ENCODE measurements at regions not wholly inside any gene's neighbourhood (a gene's known extent, or its start where the extent isn't known, plus 50 kb on each side); places are given as distances from the start of the nearest gene placed in this dataset.
"Not testable (repeated sequence)": the region's sequence is repeated elsewhere in the genome, so short reads cannot be mapped to it uniquely, and the experiment has no call there.

DNA sequence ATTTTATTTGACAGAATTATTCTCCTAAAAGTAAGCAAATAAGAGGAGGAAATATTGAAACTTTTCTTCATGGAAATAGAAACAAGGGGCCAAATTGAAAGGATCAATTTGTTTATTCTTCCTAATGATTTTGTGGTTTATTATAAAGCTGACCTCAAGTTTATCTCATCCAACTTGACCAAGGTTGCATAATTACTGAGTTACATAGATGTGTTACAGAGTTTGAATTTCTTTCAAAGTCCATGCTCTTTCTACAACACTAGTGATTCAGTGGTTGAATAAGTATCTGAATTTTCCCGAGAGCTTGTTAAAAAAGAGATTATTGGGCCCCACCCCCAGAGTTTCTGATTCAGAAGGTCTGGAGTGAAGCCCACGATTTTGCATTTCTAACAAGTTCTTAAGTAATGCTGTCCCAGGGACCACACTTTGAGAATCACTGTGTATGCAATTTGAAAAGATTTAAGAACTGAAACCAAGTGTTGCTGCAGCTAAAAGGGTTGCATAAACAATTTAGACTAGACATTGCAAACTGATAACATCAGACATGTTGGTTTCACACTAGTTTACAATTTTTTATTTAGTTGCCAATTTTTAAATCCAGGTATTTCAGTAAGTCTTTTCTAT is 485.7 kb upstream of the ANO5 start:
- intact Hi-C loops (cut with DNase I): no loop called here
- no peak for DNase-seq (ENCODE audit: low spot score)

DNA sequence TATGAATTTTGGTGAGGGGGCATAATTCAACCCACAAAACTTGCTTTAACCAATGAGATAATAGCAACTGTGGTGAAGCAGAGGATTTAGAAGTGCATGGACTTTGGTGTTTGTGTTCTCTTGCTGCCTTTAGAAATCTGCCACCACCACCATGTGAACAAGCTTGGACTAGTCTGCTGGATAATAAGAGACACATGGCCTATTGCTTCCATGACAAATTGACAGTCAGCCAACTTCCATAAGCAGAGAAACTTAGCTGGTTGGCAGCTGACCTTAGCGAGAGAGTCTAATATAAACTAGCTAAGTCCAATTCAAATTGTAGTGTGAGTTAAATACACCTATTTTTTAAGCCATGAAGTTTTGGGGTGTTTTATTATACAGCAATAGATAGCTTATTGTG is 482.1 kb upstream of the ANO5 start:
- intact Hi-C loops (cut with DNase I): no loop called here
- no peak for DNase-seq (ENCODE audit: low spot score)

DNA sequence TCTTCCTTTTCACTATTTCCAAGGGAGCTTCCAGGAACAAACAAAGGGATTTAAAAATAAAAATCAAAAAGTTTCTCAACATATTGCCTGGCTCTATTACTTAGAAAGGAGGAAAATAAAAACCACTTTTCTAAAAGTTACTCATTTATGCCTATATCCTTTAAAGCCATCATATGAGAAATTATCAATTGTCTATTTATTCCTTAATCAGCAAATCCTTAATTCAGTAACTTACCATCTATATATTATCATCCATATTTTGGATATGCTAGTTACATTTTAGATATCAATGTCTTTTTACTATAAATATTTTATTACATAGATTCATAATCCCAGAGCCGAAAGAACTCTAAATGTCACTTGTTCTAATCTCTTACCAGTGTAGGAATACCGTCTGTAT is 481.5 kb upstream of the ANO5 start:
- intact Hi-C loops (cut with DNase I): no loop called here
- DNase-seq (ENCODE audit: low spot score): no peak

DNA sequence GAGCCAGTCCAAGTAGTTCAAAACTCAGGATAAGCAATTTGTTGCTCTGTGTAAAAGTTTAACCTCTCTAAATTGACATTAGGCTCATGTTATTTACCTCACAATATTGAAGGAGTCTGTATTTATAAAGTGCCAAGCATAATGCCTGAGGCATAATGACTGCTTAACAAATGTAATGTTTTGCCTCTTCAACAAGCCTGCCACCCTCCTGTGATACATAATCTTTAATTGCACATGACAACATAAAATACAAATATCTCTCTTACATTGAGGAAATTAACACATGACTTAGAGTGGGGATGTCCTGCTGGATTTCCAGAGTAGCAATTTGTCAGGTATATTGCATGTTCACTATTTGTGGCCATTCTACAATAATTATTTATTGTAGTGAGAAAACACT is 469.2 kb upstream of the ANO5 start:
- intact Hi-C loops (cut with DNase I): no loop called here
- no peak for DNase-seq (ENCODE audit: low spot score)

DNA sequence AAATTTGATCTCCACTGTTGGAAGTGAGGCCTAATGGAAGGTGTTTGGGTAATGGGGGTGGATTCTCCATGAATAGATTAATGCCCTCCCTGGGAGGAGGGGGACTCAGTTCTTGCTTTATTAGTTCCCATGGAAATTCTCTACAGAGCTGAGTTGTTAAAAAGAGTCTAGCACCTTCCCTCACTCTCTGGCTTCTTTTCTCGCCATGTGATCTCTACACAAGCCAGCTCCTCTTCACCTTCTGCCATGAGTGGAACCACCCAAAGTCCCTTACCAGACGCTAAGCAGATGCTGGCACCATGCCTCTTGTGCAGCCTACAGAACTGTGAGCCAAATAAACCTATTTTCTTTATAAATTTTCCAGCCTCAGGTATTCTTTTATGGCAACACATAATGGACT is 465.8 kb upstream of the ANO5 start:
- intact Hi-C loops (cut with DNase I): no loop called here

DNA sequence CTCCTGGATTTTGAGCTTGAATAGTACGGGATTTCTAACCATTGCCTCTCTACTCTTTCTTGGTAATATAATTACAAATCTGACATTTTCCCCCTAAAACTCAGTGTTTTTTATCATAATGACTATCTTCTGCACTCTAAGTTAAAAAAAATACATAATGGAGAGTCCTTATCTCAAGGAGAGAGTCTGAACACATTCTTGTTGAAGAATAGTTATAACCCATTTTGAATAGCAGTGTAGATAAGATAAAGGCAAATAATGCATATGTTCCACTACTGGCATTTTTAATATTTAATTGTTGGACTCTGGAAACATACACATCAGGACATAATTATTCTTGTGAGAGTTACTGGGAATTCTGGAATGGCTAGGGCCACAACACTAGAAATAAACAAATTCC is 456.5 kb upstream of the ANO5 start:
- no peak for DNase-seq (ENCODE audit: low spot score)

More for the DNA sequence above, 465.8 kb upstream of the ANO5 start:
- DNase-seq (ENCODE audit: low spot score): no peak

DNA sequence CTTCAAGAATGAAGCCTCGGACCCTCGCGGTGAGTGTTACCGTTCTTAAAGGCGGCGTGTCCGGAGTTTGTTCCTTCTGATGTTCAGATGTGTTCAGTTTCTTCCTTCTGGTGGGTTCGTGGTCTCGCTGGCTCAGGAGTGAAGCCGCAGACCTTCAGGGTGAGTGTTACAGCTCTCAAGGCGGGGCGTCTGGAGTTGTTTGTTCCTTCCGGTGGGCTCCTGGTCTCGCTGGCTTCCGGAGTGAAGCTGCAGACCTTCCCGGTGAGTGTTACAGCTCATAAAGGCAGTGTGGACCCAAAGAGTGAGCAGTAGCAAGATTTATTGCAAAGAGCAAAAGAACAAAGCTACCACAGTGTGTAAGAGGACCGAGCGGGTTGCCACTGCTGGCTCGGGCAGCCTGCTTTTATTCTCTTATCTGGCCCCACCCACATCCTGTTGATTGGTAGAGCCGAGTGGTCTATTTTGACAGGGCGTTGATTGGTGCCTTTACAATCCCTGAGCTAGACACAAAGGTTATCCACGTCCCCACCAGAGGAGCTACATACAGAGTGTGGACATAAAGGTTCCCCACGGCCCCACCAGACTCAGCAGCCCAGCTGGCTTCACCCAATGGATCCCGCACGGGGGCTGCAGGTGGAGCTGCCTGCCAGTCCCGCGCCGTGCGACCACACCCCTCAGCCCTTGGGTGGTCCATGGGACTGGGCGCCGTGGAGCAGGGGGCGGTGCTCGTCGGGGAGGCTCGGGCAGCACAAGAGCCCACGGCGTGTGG is 440.2 kb upstream of the ANO5 start:
- DNase-seq (ENCODE audit: low spot score); intact Hi-C loops (cut with DNase I): not testable (repeated sequence)

More for the DNA sequence above, 456.5 kb upstream of the ANO5 start:
- intact Hi-C loops (cut with DNase I): no loop called here

DNA sequence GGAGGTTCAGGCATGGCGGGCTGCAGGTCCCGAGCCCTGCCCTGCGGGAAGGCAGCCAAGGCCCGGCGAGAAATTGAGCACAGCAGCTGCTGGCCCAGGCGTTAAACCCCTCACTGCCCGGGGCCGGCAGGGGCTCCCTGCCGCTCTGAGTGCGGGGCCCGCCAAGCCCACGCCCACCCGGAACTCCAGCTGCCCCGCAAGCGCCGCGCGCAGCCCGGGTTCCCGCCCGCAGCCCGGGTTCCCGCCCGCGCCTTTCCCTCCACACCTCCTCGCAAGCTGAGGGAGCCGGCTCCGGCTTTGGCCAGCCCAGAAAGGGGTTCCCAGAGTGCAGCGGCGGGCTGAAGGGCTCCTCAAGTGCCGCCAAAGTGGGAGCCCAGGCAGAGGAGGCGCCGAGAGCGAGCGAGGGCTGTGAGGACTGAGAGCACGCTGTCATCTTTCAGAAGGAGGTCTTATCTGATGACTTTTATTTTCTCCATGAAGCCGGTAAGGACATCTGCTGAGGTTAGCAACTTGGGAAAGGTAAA is 439.6 kb upstream of the ANO5 start:
- DNase-seq (ENCODE audit: low spot score); intact Hi-C loops (cut with DNase I): not testable (repeated sequence)

DNA sequence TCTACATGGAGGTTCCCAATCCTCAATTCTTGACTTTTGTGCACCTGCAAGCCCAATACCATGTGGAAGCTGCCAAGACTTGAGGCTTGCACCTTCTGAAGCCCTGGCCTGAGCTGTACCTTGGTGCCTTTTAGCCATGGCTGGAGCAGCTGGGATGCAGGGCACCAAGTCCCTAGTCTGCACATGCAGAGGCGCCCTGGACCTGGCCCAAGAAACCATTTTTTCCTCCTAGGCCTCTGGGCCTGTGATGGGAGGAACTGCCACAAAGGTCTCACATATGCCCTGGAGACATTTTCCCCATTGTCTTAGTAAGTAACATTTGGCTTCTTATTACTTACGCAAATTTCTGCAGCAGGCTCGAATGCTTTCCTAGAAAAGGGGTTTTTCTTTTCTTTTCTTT is 431.9 kb upstream of the ANO5 start:
- DNase-seq (ENCODE audit: low spot score): no peak
- intact Hi-C loops (cut with DNase I): no loop called here

DNA sequence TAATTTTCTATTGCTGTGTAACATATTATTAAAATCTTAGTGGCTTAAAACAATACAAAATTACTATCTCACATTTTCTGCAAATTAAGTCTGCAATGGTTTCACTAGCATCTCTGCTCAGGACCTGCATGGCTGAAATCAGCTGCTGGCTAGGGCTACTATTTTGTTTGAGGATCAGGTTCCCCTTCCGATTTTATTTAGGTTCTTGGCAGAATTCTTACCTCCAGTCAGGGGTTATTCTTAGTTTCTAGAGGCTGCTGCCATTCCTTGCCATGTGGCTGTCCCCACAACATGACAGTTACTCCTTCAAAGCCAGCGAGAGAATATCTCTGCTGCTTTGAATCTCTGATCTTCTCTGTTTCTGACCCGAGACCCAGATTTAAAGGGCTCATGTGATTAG is 424.5 kb upstream of the ANO5 start:
- intact Hi-C loops (cut with DNase I): no loop called here
- no peak for DNase-seq (ENCODE audit: low spot score)

DNA sequence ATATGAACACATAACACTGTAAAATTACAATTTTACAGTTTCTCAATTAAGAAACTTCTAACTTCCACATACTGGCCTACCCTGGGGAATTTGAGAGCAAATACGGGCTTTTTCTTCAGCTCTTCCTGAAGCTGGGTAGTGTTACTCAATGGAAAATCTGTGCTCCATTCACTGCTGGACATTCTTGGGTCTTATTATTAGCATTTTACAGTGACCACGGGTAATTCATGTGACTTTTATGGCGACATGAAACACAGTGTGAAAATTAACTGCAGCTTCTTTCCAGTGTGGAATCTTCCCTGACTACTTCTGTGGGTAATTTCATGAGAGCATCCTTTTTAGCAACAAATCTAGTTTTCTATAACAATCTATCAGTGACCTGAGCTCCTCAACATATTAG is 423.7 kb upstream of the ANO5 start:
- DNase-seq (ENCODE audit: low spot score): no peak
- intact Hi-C loops (cut with DNase I): no loop called here

DNA sequence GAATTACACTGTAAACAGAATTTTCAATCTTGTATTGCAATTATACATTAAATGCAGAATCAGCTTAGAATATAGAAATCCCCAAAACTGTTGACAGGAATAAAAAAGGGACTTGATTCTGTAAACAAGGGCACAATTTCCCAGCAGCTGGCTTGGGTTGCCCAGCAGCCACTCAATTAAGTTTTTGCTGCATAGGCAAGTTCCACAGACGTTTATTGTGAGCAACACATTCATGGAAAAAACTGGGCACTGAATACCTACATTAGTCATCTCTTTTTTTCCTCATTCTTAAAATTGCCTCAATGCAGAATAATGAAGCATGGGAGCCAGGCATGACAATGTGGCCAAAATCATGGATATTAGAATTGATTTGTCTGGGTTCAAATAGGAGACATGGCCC is 421.8 kb upstream of the ANO5 start:
- DNase-seq (ENCODE audit: low spot score): no peak
- intact Hi-C loops (cut with DNase I): loop anchor here (5.0 kb wide), 1 partner anchor 346 kb away; no protein-coding TSS in a partner anchor

DNA sequence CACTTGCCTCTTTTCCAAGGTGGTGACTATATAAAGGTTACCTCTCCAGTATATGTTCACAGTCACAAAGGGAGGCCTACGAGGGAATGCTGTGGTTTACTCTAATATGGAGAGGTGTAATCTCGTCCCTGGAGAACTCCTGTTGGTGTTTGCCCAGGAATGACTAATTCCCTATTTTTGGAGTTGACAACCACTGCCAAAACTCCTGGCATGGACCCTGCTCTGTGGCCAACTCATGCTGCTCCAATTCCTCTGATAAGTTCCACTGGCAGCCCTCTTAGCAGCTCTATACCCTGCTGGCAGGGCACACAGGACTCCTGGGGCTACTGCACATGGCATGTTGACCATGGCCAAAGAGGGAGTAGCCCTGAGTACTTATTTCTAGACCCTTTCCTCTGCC is 418.7 kb upstream of the ANO5 start:
- DNase-seq (ENCODE audit: low spot score): no peak
- intact Hi-C loops (cut with DNase I): loop anchor here (5.0 kb wide), 1 partner anchor 343 kb away; no protein-coding TSS in a partner anchor

DNA sequence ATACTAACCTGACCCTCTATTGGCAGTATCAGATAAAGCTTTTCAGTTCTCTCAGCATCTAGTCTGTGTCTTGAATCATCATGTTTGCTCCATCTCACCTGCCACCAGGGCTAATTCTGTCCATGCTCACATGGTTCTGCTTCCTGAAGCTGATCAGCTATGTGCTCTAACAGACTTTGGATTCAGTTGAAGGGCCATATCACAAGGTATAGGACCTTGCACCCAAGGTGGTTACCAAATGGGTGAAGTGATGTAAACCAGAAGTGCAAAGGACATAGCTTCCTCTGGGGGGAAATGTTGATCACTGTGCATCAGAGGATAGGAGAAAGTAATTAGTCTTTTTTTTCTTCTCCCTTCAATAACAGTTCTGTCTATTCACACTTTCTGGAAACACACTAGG is 417.0 kb upstream of the ANO5 start:
- no peak for DNase-seq (ENCODE audit: low spot score)
- intact Hi-C loops (cut with DNase I): no loop called here

DNA sequence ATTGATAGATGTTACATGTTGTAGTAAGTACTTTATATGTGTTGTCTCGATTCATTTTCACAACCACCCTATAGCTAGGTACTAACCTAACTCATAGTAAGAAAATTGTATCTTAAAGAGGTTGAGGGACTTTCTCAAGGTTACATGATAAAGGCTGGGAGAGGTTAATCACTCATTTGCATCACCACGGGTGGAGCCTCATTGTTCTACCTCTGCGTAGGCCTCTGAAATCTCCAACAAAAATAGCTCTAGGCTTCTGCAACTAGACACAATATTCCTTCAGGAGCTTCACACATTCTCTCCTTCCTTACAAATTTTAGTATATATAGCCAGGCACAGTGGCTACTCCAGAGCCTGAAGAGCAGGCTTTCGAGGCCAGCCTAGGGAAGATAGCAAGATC is 408.9 kb upstream of the ANO5 start:
- DNase-seq (ENCODE audit: low spot score): no peak
- intact Hi-C loops (cut with DNase I): no loop called here

DNA sequence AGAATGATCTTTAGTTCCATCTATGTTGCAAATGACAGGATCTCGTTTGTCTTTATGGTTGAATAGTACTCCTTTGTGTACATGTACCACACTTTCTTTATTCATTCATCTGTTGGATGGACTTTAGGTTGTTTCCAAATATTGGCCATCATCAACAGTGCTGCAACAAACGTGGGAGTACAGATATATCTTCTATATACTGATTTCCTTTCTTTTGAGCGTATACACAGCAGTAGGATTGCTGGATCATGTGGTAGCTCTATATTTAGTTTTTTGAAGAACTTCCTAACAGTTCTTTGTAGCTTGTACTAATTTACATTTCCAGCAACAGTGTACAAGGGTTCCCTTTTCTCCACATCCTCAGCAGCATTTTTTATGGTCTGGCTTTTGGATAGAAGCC is 407.5 kb upstream of the ANO5 start:
- DNase-seq (ENCODE audit: low spot score): no peak
- intact Hi-C loops (cut with DNase I): no loop called here

DNA sequence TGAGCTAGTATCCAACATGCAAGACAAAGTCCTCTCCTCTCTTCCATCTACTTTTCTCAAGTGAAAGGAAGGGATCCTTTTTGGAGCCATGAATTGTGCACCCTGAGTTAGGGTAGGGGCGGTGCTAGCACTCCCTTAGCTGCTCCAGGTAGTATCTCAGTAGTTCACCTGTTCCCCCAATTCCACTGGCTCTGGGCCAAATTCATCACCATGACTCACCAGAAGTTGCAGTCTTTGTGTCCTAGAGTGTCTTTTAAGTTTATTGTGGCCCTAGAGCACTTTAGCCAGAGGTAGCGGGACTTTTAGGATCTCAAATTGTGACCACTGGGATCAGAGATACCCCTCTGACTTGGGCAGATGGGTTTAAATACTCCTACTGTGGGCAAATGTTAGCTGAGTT is 398.6 kb upstream of the ANO5 start:
- intact Hi-C loops (cut with DNase I): no loop called here
- DNase-seq (ENCODE audit: low spot score): no peak

DNA sequence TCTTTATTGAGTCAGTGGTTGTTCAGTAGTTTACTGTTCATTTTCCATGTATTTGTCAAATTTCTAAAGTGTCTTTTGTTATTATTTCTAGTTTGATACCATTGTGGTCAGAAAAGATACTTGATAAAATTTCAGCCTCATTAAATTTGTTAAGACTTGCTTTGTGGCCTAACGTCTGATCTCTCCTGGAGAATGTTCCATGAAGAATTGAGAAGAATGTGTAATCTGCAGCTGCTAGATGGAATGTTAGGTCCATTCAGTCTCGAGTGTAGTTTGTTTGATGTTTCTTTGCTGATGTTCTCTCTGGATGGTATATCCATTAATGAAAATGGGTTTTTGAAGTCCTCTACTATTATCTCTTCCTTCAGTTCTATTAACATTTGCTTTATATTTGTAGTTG is 394.7 kb upstream of the ANO5 start:
- DNase-seq (ENCODE audit: low spot score): no peak
- intact Hi-C loops (cut with DNase I): no loop called here

DNA sequence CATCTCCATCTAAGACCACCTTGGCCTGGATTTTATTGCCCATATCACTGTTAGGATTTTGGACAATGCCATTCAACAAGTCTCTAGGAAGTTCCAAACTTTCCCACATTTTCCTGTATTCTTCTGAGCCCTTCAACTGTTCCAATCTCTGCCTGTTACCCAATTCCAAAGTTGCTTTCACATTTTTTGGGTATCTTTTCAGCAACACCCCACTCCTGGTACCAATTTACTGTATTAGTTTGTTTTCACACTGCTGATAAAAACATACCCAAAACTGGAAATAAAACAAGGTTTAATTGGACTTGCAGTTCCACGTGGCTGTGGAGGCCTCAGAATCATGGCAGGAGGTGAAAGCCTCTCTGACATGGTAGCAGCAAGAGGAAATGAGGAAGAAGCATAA is 388.4 kb upstream of the ANO5 start:
- intact Hi-C loops (cut with DNase I); DNase-seq (ENCODE audit: low spot score): not testable (repeated sequence)

DNA sequence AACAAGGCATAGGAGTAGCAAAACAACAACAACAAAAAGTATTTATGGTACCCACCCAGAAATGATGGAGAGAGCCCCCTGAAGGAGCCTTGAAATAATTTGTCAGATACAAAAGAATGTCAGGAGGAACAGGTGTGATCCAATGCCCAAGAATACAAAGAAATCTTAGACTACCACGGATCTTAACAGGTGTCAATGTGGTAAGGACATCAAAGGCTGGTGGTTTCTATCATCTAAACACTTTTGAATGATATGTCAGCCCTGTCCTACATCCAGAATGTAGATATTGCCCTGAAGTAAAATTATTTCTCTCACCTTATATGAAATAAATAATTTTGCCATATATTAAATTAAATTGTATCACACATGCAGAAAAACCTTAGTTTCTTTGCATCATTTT is 386.4 kb upstream of the ANO5 start:
- intact Hi-C loops (cut with DNase I): no loop called here
- DNase-seq (ENCODE audit: low spot score): no peak

DNA sequence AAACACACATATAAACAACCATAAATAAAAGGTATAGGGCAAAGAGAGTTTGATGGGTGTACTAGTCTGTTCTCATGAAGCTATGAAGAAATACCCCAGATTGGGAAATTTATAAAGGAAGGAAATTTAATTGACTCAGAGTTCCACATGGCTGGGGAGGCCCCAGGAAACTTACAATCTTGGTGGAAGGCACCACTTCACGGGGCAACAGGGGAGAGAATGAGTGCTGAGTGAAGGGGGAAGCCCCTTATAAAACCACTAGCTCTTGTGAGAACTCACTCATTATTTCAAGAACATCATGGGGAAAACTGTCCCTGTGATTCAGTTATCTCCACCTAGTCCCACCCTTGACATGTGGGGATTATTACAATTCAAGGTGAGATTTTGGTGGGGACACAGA is 385.9 kb upstream of the ANO5 start:
- no peak for DNase-seq (ENCODE audit: low spot score)
- intact Hi-C loops (cut with DNase I): no loop called here
